DMS153 (cell line): ENCODE measurements at regions not wholly inside any gene's neighbourhood (a gene's known extent, or its start where the extent isn't known, plus 50 kb on each side); places are given as distances from the start of the nearest gene placed in this dataset.

Experiments used
- DNase-seq: peaks from one replicate; lab custom pipeline; 2025; lab: John Stamatoyannopoulos, UW

- DNase-seq, result no peak
Measured at GRCh38 chr1:212526111-212526491, 82.5 kb upstream of the ATF3 start.

- DNase-seq, result no peak
Measured at GRCh38 chr1:212528501-212528900, 80.1 kb upstream of the ATF3 start.

GRCh38 chr1:212529211-212529741, 79.3 kb upstream of the ATF3 start:
- DNase-seq, result no peak

- no peak for DNase-seq
Measured at GRCh38 chr1:212531267-212531666, 77.3 kb upstream of the ATF3 start.

- DNase-seq, result no peak
Measured at GRCh38 chr1:212531796-212532195, 76.8 kb upstream of the ATF3 start.

- DNase-seq, result no peak
Measured at GRCh38 chr1:212532469-212533147, 76.0 kb upstream of the ATF3 start.

GRCh38 chr1:212533148-212533517, 75.4 kb upstream of the ATF3 start:
- no peak for DNase-seq

- no peak for DNase-seq
Measured at GRCh38 chr1:212536586-212536985, 72.0 kb upstream of the ATF3 start.

GRCh38 chr1:212537610-212538009, 71.0 kb upstream of the ATF3 start:
- no peak for DNase-seq

- DNase-seq, result no peak
Measured at GRCh38 chr1:212539737-212540430, 68.7 kb upstream of the ATF3 start.

GRCh38 chr1:212542761-212543187, 65.8 kb upstream of the ATF3 start:
- no peak for DNase-seq

- DNase-seq, result no peak
Measured at GRCh38 chr1:212544110-212544509, 64.5 kb upstream of the ATF3 start.

GRCh38 chr1:212545941-212546635, 62.5 kb upstream of the ATF3 start:
- no peak for DNase-seq

GRCh38 chr1:212549503-212550017, 59.0 kb upstream of the ATF3 start:
- no peak for DNase-seq

GRCh38 chr1:212551929-212552328, 56.6 kb upstream of the ATF3 start:
- no peak for DNase-seq

GRCh38 chr1:212553676-212554075, 54.9 kb upstream of the ATF3 start:
- no peak for DNase-seq

GRCh38 chr1:212554401-212554800, 54.2 kb upstream of the ATF3 start:
- no peak for DNase-seq

- no peak for DNase-seq
Measured at GRCh38 chr1:212555426-212555825, 53.1 kb upstream of the ATF3 start.

- DNase-seq, result no peak
Measured at GRCh38 chr1:212556822-212557549, 51.6 kb upstream of the ATF3 start.

- no peak for DNase-seq
Measured at GRCh38 chr1:212557739-212558692, 50.5 kb upstream of the ATF3 start.
